HG02884 (cell line): ENCODE measurements at regions not wholly inside any gene's neighbourhood (a gene's known extent, or its start where the extent isn't known, plus 50 kb on each side); places are given as distances from the start of the nearest gene placed in this dataset.

ENCODE experiments used
- ATAC-seq: cut with Tn5 transposase; IDR thresholded peaks from one replicate; pipeline ENCODE4 v1.9.1; 2021; ENCODE audit warnings: mild to moderate bottlenecking, moderate library complexity; ENCODE audit not compliant: unreplicated experiment

DNA sequence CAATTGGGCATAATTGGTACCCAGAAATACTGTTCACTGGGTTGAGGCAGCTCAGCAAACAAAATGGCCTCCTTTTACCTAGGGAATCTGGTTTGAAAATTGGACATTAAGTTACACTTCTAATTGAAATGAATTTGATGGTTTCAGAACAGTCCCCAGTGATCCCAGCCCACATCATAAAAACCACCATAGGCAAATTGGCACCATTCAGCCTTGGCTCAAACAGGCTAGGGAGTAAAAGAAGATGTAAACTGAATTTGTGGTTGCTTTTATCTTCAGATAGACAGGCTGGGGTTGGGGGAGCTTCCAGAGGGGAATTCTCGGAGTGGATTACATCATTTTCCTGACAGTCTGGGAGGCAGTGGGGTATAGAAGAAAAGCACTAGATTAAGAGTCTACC, 576.5 kb downstream of the MID1IP1 start:
- ATAC-seq: no peak

DNA sequence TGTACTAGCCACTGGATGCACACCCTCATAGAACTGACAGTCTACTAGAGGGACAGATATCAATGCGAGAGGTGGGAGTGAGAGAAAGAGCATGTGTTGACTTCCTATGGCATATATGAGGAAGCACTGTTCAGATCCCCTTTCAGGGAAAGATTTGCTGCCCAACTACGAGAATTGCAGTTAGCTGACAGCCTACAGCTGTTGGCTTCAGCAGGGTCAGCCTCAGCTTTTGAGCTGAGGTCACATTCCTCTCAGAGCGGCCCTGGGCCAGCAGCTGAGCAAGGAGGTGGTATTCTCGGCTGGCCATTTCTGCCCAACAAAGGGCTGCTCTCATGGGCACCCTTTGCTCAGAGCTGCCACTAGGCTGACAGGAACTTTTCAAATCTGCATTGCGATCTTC, 580.2 kb downstream of the MID1IP1 start:
- ATAC-seq: no peak

DNA sequence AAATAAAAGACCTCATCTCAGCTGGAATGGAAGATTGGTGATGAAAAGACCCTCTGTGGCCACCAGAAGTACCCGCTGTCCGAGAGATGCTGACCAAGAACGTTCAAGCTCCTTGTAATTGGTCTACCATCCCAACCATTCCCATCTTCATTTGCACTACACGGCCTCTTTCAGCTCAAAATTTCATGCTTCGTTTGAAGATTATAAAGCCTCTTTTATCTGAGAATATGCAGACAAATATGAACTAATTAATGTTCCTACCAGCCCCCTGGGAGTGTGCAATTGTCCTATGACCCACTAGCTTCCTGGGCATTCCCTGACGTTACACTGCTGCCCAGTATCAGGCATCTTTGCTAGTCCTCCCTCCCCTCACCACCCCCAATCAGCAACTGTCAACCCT, 583.7 kb downstream of the MID1IP1 start:
- no peak for ATAC-seq

DNA sequence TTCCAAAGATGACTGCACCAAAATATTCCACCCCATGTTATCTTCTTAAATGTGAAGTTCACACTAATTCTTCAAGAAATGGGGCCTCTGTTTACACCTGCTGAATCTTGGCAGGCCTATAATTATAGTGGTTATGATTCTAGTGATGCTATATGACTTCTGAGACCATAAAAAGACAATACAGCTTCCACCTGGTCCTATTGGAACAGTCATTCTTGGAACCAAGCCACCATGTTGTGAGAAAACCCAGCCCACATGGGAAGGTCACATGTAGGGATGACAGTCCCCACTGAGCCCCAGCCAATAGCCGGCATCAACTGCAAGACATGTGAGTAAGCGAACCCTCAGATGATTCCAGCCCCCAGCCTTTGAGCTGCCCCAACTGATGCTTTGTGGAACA, 587.5 kb downstream of the MID1IP1 start:
- no peak for ATAC-seq

DNA sequence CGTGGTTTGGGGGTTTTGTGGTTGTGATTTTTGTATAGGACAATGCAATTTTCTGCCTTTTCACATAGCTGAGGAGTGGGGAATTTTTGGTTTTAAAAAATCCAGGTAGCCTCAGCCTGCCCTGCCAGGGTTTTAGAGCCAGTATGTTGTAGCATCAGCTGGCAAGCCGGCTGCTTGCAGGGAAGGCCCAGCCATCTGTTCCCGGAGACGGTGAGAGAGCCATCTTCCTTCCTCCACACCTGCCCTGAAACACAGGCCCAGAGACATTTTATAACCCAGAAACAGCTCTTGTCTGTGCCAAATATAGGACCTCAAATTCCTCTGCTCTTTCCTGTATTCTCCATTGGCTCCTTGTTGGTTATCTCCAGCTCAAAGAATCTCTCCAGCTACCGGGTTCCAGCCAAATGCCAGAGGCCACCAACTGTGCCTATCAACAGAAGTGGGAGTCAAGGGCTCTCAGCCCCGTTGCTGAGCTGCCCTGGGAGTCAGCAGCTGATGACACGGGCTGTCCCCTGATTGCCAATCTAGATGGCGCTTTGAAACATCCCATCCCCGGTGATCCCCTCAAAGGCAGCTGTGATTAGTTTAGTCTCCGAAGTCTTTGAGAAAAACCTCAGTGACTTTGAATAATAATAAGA, 595.2 kb downstream of the MID1IP1 start:
- no peak for ATAC-seq

DNA sequence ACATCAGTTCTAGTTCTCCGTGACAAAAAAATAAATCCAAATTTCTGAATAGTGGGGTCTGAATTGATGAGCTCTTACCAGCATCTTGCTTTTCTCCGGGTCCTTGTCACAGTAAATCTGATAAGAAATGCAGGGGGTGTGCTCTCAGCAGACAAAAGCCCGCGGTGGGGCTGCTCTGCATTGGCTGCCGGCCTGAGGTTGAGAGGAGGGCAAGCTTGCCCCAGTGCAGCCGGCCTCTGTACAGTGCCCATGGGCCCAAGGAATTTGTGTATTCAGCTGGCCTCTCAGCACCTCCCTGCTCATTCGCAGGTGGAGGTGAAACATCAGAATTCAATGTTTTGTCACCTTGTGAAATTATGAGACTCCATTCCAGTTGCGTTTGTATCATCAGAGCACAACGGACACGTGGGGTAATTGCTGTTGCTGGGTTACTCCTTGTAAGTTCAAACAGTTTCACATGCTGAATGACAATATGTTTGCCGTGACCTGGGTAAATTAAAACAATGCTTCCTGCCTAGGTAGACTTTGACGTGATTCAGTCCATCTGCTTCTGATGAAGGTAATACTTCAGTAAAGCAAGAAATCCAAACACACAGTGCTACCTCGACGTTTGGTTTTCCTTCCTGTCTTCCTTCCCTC, 596.4 kb downstream of the MID1IP1 start:
- no peak for ATAC-seq

DNA sequence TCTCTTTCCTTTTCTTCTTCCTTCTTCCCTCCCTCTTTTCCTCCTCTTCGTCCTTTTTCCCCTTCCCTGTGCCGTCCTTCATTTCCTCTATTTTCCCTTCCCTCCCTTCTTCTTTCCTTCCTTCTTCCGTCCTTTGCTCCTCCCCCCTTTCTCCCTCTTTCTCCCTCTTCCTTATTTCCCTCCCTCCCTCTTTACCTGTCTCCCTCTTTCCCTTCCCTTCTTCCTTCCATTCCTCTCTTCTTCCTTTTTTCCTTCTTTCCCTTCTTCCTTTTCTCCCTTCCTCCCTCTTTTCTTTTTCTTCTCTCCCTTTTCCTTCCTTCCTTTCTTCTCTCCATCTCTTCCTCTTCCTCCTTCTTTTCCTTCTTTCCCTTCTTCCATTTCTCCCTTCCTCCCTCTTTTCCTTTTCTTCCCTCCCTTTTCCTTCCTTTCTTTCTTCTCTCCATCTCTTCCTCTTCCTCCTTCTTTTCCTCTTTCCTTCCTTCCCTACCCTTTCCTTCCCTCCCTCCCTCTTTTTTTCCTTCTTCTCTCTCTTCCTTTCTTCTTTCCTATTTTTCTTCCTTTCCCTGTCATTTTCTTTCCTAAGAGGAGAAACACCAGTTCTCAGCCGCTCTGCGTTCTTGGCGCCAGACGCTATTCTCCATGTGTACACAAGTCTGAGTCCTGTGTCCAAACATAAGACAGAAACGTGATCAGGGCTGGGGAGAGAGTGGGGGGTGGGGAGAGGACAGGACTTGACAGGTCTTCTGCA, 597.1 kb downstream of the MID1IP1 start:
- ATAC-seq: no peak

DNA sequence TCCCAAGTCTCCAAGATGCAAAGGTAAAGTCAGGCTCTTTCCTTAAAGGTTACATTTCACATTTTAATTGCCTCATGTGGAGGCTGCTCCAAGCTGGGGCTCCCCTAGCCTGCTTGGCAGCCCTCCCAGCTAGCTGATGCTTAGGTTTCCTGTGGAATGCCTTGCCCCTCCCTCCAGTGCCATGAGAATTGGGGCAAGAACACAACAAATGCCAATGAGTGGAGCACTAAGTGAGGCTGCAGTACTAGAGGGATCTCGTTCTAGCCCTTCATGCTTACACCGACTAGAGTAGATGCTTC, 597.7 kb downstream of the MID1IP1 start:
- no peak for ATAC-seq

DNA sequence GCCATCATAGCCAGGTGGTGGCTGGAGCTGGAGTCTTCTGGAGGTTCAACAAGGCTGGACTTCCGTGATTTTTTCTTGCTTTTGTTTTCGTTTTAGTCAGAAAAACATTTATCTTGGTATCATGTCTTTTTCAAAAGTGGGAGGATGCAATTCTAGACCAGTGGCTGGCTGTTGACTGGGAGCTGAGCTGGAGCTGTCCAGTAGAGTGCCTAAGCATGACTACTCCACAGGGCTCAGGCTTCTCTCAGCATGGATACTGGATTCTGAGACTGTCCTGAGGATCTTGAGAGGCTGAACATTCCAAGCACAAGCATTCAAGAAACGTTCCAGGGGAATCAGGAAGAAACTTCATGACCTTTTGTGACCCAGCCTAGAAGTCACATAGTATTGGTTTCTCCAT, 598.1 kb downstream of the MID1IP1 start:
- no peak for ATAC-seq

DNA sequence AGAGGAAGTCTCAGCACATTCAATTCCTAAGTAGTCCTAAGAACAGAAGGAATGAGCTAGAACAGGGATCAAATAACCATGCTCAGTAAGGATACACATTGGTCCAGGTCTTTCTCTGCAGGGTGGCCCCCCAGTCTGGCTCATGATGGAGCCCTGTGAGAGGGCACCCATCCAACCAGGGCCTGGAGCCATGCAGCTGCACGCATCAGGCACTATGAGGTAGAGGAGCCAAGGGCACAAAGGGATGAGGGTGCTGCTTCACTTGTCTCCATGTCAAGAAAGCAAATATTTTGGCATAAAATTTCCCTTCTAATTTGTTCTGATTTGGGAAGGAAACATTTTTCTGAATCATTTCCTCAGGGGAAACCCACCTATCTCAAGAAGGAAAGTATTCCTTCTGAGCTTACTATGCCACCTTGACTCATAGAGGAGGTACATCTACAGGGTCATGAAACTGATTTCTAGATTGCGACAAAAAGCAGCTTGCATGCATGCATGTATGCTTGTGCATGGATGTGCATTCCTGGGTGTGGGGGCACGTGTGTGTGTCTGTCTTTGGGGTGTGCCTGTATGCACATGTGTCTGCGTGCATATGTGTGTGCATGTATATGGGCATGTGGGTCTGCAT, 600.3 kb downstream of the MID1IP1 start:
- ATAC-seq: no peak

DNA sequence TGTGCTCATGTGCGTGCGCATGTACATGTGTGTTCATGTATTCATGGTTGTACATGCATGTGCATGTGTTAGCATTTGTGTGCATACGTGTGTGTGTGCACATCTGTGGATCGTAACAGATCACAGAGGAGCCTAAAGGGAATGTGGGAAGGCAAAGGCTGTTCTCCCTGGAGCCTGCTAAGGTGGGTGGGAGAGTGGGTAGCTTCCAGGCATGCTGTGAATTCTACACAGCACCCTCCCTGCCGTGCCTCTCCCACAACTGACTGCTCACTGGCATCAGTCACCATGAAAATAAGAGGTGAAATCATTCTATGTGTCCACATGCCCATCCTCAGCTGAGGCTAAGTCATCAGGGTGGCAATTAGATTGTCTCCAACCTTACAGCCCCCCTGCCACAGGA, 600.9 kb downstream of the MID1IP1 start:
- no peak for ATAC-seq

DNA sequence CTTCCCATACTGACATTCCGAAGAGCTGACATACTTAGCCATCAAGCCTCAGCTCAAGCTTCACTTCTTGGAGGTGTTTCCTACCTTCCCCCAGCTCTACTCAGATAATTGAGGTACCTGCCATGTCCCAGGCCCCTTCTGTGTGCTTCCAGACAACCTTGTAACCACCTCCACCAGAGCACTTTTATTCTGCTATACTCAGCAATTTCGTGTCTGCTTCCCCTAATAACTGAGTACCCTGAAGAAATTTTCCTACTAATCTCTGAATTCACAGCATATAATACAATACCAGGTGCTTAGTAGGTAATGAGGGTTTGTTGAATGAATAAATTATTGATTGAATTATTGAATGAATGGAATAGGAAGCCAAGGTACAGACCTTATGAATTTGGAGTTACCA, 605.5 kb downstream of the MID1IP1 start:
- no peak for ATAC-seq

DNA sequence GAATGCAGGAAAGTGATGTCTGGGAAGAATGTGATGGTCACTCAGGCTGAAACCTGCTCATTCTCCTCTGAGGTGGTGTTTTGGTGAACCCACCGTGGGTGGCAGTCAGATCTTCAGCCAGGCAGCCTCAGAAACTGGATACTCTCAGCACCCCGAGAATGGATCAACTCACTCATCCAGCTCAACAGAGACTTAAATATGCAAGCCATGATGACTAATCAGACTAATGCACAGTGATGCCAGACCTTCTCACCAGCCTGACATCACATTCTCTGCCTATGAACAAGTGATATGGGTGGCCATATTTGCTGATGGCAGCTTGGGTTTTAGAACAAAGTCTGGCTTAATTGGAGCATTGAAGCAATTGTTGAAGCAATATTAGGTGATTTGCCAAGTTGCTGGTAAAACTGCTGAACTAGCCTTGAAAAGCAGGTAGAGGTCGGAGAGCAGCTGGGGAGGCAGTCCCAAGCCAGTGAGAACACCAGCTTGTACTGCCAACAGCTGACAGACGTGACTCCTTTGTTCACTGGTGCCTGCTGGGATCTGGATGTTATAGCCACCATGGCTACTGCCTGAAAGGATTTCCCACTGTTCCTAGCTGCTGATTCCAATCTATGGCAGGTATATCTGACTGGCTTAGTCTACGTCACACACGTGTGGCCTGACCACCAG, 608.1 kb downstream of the MID1IP1 start:
- ATAC-seq: no peak

DNA sequence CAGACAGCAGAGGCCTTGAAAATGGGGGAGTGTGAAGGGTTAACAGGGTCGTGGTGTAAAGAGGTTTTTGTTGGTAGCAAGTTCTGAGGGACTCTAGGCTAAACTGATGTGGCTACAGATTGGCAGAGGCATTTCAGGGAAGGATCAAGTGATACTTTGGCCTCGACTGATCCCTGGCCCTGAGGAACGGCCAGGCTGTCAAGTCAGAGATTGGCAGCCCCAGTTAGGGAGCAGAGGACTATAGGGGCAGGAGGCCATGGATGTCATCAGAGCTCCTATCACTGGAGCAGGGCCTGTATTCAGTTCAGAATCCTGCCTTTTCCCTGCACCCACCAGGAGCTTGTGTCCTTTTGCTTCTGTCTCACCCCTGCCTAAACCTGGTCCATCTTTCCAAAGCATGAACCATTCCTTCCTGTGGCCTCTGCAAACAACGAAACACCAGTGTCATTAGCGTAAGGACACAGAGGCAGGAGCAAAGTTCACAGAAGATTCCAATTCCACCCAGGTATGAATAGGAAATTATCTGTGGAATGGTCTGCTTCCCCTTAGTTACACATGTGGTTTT, 613.1 kb downstream of the MID1IP1 start:
- ATAC-seq: no peak

DNA sequence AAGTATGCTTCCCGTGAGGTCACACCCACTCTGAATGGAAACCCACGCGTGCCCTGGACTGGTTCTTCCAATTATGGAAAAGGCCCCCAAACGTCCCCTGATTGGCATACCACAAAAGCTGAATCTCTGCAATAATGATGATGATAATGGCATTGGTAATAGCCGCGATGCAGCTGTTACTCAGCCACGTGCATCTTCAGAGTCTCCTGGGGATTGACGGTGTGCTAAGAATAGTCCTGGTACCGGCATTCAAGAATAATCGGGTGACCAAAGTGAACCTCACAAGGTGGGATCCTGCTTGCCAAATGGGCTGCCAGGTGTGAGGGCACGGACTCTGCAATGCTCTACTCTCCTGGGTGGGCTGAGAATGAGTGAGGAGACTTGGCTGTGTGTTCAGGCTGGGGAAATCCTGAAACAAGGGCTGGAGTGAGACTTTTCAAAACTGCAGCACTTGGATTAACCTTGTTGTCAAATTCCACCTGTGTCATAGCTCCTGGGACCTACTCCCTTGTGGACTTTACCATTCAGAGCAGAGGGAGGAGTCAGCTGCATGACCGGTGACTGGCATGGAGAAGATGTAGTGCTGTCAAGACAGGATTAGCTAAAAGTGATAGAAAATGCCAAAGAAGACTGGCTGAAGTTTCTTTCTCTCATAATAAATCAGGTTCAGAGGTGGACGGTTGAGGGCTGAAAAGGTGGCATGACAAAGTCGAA, 615.4 kb downstream of the MID1IP1 start:
- no peak for ATAC-seq

DNA sequence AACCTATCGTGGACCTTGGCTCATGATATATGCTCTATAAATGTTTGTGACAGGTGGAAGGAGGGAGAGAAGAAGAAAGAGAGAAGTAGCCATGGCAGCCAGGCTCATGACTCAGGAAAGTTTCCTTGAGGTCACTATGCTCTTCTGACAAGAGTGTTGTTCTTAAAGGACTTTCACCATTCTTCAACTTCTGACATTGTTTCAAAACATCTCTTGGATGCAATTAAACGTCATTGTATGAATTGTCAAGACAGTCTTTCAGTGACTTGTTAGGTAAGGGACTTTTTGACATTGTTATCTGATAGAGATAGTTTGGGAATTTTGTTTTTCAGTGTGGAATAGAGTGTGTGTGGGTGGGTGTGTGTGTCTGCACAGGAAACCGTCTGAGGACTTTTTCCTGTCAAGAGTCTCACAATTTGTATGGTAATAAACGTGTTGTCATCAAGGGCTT, 617.0 kb downstream of the MID1IP1 start:
- no peak for ATAC-seq

DNA sequence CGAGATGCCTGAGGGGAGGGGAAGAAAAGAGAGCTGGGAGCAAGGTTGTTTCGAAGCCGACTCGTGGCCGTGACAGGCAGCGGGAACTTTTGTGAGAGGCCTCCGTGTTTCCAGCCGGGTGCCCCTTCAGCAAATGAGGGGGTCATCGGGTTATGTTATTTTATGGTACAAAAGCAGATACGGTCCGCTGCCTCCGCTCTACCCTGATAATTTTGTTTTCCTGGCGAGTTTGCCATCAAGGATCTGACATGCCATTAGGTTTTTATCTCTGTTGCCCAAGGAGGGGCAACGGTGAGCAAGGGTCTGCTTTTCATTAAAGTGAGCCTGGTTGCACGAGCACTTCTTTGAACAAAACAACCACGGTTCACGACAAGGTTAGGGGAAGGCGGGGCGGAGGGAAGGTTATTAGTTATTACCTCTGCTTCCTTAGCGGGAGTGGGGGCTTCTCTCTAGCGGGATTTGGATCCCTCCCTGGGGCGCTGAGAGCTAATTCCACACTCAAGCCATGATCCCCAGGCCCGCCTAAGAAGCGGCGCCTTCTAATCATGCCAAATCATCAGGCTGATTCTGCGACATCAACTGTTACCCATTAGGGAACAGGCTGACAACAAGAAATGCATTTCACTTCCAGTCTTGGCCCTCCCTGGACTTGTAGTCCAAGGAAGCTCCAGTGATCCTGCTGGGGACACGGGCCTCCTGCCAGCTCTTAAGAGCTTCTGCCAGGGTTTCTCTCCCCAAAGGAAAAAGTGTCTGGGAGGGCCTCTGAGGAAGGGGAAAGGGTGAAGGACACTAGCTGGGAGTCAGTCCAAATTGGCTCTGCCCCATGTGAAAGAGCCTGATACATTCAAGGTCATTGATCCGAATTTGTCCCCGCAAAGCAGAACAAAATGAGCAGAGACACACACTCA, 617.7 kb downstream of the MID1IP1 start:
- ATAC-seq: no peak

DNA sequence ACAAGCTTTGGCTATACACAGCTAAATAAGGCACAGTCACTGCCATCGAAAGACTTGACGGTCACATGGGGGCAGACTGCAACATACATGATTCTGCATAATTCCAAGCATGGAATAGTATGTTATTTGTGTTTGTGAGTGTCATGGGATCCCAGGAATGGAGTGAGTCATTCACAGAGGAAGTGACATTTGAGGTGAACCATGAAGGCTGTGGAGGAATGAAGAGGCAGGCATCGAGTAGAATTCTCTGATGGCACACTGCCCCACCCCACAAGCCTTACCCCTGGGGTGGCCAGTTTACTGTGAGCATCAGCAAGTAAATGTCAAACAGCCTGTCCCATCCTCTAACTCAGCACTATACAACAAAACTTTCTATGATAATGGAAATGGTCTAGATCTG, 619.7 kb downstream of the MID1IP1 start:
- no peak for ATAC-seq

DNA sequence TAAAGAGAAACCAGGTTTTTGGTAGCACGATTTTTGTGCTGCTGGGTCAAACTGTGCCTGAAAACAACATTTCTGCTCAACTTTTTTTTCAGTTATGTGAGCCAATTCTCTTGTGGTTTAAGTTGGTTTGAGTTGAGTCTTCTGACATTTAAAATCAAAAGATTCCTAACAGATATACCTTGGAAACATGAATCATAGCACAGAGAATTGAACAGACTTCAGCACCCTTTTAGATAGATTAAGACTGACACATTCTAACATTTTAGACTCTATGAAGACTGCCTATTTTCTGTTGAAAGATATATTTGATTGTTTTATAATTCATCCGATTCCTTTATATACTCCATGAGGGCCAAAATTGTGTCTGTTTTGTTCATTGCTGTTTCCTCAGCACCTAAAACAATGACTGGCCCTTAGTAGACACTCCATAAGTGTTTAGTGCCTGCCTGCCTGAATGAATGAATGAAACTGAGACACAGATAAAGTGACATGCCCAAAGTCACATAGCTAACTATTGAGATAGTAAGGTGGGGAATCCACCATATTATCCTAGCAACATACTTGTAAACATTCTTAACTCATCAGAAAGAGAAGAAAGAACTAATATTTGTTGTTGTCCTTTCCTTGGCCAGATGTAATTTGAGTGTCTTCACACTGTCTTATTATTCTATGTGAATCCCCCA, 624.0 kb downstream of the MID1IP1 start:
- ATAC-seq: no peak
